ENCODE measurements at regions not wholly inside any gene's neighbourhood (a gene's known extent, or its start where the extent isn't known, plus 50 kb on each side); places are given as distances from the start of the nearest gene placed in this dataset.

DNA sequence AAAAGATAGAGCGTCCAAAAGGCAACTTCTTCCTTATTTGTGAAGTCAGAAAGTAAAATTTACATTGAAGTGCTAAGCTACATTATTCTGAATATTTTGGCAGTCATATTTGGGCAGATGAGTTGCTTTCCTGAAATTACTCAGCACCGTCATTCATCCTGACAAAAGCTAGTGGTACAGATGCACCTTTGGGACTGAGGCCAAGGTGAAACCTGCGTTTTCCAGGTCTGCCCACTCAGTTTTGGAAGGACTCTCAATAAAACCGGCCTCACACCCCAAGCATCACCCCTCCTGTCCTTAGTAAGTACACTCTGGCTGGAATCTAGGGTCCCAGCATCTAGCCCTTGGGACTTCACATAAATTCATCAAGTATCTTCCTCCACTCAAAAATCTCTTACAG, 187.5 kb downstream of the TM9SF2 start (continued):
- TF ChIP-seq, protein P1, sequence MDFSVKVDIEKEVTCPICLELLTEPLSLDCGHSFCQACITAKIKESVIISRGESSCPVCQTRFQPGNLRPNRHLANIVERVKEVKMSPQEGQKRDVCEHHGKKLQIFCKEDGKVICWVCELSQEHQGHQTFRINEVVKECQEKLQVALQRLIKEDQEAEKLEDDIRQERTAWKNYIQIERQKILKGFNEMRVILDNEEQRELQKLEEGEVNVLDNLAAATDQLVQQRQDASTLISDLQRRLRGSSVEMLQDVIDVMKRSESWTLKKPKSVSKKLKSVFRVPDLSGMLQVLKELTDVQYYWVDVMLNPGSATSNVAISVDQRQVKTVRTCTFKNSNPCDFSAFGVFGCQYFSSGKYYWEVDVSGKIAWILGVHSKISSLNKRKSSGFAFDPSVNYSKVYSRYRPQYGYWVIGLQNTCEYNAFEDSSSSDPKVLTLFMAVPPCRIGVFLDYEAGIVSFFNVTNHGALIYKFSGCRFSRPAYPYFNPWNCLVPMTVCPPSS (IDR thresholded peaks at IDR 0.05): no peak
- TF ChIP-seq YY1 (IDR thresholded peaks at IDR 0.05; ENCODE audit: insufficient read depth, insufficient replicate concordance, low read depth, low read length): no peak

DNA sequence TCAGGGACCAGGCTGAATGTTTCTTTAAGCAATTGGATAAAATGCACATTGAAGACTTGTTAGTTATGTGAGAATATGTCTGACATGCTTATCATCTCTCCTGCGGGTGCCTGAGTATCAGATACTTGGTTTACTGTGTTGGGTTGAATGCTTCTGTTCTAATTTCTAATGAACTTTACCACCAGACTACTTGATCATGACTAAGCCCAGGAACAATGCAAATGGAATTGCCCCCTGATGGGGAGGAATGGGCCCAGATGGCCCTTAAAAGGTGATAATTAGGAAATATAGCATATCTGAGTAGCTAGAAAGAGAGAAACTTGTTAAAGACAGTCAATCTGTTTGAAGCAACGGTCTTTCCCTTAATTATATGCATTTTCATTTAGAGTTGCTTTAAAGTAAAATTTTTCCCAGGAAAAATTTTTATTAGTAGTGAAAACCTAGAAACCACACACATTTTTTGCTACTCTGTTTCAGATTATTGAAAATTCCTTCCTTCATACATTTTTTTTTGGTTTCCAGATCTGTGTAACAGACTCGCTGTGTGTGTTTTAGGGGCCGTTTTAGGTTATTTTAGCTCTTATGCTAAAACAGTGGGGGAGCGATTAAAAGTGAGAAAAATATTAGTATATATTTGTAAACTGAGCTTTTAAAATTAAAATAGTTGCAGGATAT, 186.6 kb downstream of the TM9SF2 start:
- no peaks in the 10 kb centered on the region for H3K27me3 ChIP-seq (ENCODE audit: control insufficient read depth in 1 of 2, insufficient read depth in 2 of 2, low read length in 2 of 2)
- no peak overlapping the region for H3K9ac ChIP-seq (ENCODE audit: insufficient read depth, low read depth, low read length)
- no peak for TF ChIP-seq BHLHE40 (IDR thresholded peaks at IDR 0.05; ENCODE audit: low read length)
- TF ChIP-seq ZMYM3 (CRISPR knock-in tag; IDR thresholded peaks at IDR 0.05): no peak
- TF ChIP-seq MYC (CRISPR knock-in tag; IDR thresholded peaks at IDR 0.05; ENCODE audit: borderline replicate concordance): no peak
- no peak for TF ChIP-seq ZNF713 (CRISPR knock-in tag; IDR thresholded peaks at IDR 0.05)
- no peak for TF ChIP-seq ZNF772 (CRISPR knock-in tag; IDR thresholded peaks at IDR 0.05)
- no peak for TF ChIP-seq SOX13 (IDR thresholded peaks at IDR 0.05)
- TF ChIP-seq SOX13 (CRISPR knock-in tag; conservative IDR thresholded peaks at IDR 0.05 in 1 of 2, IDR thresholded peaks at IDR 0.05 in 1 of 2): no peak
- no peak for TF ChIP-seq ZNF629 (CRISPR knock-in tag; conservative IDR thresholded peaks at IDR 0.05)
- TF ChIP-seq ZNF891 (CRISPR knock-in tag; IDR thresholded peaks at IDR 0.05): no peak
- no peak for TF ChIP-seq SMAD1 (CRISPR knock-in tag; IDR thresholded peaks at IDR 0.05; ENCODE audit: borderline replicate concordance, low read depth)
- TF ChIP-seq ZNF20 (CRISPR knock-in tag; IDR thresholded peaks at IDR 0.05): no peak
- no peak for TF ChIP-seq POGZ (CRISPR knock-in tag; IDR thresholded peaks at IDR 0.05)
- TF ChIP-seq ZNF530 (CRISPR knock-in tag; IDR thresholded peaks at IDR 0.05; ENCODE audit: low read depth): no peak
- TF ChIP-seq ZNF501 (CRISPR knock-in tag; IDR thresholded peaks at IDR 0.05): no peak
- no peak for ATAC-seq
- BruUV-seq (replicated peaks): no TSS peak
- CTCF ChIA-PET (ENCODE audit: low intra/inter-chr PET ratio, low total read pairs): no interaction called here
- no peaks in the 10 kb centered on the region for H4K20me1 ChIP-seq (ENCODE audit: insufficient read depth, low read length)
- in situ Hi-C loops (cut with HindIII; ENCODE audit: extremely low pct_ligation_motif_present, low pct_unique_long_range_greater_than_20kb) (no loop called here), intact Hi-C loops (cut with micrococcal nuclease; ENCODE audit: unreplicated experiment) (no loop called here)
- POLR2A ChIA-PET: no interaction called here
- no peaks in the 10 kb centered on the region for H3K79me2 ChIP-seq (ENCODE audit: insufficient read depth, low read length)
- H3K4me1 ChIP-seq (ENCODE audit: insufficient read depth, low read length): peaks cover 28% of the 10 kb centered on the region
- no peaks in the 10 kb centered on the region for H3K9me3 ChIP-seq (ENCODE audit: low read length)
- no peak overlapping the region for H3K27ac ChIP-seq (ENCODE audit: extremely low read length, insufficient read depth, low read length)
- DNase-seq (ENCODE audit: low spot score): no peak
- no peaks in the 10 kb centered on the region for H3K36me3 ChIP-seq (replicated peaks in 1 of 2; ENCODE audit: control insufficient read depth in 1 of 2, insufficient read depth in 2 of 2, low read length in 2 of 2)
- no peak overlapping the region for H3K4me2 ChIP-seq (ENCODE audit: low read depth, low read length)
- 97% methylated on average over 5 of the region's 5 CpGs for WGBS (ENCODE audit: low lambda C conversion rate)
- H3K4me3 ChIP-seq (replicated peaks in 1 of 3; ENCODE audit: insufficient read depth in 1 of 3, low read depth in 2 of 3, low read length in 3 of 3): no peak overlapping the region
- no peak overlapping the region for H2AFZ ChIP-seq (ENCODE audit: low read length)
- FAIRE-seq: no peak
